ENCODE measurements at regions not wholly inside any gene's neighbourhood (a gene's known extent, or its start where the extent isn't known, plus 50 kb on each side); places are given as distances from the start of the nearest gene placed in this dataset.

DNA sequence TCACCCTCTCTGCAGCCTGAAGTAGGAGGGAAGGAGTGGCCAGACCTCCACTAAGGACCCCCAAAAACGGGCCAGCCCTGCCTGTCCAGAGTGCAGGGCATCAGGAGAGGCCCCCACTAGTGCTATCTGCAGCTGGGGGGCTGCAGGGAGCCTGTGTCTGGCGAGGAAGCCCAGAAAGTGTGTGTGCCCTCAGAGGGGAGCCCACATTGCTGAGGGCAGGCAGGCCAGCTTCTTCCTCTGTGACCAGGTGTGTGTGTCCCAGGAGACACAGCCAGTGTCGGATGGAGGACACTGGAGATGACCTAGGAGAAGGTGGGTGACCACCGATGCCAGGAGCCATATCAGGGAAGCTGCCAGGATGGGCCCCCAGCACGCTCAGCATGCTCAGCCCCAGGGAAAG, 218.7 kb downstream of the IRX2 start:
- DNase-seq (ENCODE audit: low read depth in 2 of 2) = no peak

GRCh38 chr5:2531318-2531717, 220.2 kb downstream of the IRX2 start:
- no peak for DNase-seq (ENCODE audit: low read depth in 2 of 2)

- no peak for DNase-seq (ENCODE audit: low read depth in 2 of 2)
These were observed 220.9 kb downstream of the IRX2 start for GRCh38 chr5:2530609-2531008.

DNA sequence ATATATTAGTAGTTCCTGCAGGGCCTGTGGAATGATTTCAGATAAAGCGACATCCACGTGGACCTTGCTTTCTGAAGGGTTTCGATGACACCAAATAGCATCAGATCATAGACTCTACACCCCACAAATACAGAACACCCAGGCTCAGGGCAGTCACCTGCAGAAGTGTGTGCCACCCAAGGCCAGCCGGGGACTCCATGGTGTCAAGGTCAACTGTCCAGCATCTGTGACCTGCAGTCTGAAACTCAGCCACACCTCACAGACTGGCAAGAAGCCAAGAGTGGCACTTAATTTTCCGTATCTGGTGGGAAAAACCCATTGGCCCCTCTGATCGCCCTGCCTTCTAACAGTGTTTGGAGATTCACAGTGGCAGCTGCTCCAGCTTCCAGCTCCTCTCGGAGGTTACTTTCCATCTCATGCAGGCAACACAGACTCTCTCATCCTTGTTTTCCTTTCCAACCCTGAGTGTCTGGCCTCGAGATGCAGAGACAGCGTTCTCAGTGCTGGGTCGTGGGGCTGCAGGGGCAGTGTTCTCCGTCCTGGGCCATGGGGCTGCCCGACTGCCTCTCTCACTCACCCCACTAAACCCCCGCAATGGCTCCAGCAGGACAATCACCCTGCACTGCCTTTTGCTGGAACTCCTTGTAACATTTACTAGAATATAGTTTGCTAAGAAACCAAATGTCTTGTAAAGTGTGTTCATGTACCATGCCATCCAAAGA, 221.9 kb downstream of the IRX2 start:
- no peak for DNase-seq (ENCODE audit: low read depth in 2 of 2)

GRCh38 chr5:2525351-2525750, 226.1 kb downstream of the IRX2 start:
- no peak for DNase-seq (ENCODE audit: low read depth in 2 of 2)

GRCh38 chr5:2524620-2525019, 226.9 kb downstream of the IRX2 start:
- DNase-seq (ENCODE audit: low read depth in 2 of 2) = no peak

DNA sequence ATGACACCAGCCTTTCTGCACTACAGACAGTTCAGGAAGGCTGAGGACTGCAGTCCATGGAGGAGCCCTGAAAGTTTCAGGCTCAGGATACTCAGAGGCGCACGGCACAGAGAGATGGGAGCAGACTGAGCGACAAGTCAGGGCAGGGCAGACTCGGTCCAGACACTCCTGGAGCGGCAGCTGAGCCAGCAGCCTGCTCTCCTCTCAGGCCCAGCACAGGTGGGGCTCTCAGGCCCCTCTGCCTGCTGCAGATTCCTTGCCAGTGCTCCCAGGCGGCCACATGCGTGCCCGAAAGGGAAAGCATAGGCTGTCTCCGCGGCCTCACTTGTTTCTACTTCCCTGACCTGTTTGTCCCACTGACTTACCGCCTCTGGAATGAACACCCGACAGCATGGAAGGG, 228.3 kb downstream of the IRX2 start:
- DNase-seq (ENCODE audit: low read depth in 2 of 2) = no peak

- no peak for DNase-seq (ENCODE audit: low read depth in 2 of 2)
These were observed 229.1 kb downstream of the IRX2 start for GRCh38 chr5:2522372-2522771.

DNA sequence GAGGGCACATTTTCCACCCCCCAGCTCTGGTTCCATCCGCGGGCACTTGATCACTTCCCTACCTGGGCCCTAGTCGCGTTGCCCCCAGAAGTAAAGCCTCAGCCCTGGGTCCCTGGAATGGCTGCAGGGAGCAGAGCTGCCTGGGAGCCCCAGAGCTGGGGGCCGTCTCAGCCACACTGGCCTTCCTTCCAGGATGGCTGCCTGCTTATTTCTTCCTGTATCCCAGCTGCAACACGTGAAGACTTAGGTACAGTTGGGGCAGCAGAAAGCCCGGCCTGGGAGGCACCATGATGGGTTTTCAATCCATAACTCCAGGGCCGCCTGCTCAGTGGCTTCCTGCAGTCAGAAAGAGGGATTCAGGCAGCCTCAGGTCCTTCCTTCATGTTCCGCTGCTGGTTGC, 232.3 kb downstream of the IRX2 start:
- DNase-seq (ENCODE audit: low read depth in 2 of 2) = no peak

GRCh38 chr5:2517451-2517850, 234.0 kb downstream of the IRX2 start:
- DNase-seq (ENCODE audit: low read depth in 2 of 2) = no peak

- no peak for DNase-seq (ENCODE audit: low read depth in 2 of 2)
These were observed 236.2 kb downstream of the IRX2 start for GRCh38 chr5:2515180-2515764.

DNA sequence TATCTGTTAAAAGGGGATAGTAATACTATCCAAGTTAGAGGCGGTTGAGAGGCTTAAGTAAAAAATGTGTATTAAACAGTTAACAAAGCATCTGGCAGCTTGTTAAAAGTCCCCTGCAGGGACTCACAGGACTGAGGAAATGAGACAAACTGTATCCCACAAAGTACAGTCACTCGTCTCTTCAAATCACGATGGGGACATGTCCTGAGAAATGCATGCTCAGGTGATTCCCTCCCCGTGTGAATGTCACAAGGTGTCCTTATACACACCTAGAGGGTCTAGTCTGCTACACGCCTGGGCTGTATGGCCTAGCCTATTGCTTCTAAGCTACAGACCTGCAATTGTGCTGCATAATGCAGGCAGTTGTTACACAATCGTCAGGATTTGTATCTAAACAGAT, 237.0 kb downstream of the IRX2 start:
- no peak for DNase-seq (ENCODE audit: low read depth in 2 of 2)

GRCh38 chr5:2511706-2512105, 239.8 kb downstream of the IRX2 start:
- DNase-seq (ENCODE audit: low read depth in 2 of 2) = no peak

DNA sequence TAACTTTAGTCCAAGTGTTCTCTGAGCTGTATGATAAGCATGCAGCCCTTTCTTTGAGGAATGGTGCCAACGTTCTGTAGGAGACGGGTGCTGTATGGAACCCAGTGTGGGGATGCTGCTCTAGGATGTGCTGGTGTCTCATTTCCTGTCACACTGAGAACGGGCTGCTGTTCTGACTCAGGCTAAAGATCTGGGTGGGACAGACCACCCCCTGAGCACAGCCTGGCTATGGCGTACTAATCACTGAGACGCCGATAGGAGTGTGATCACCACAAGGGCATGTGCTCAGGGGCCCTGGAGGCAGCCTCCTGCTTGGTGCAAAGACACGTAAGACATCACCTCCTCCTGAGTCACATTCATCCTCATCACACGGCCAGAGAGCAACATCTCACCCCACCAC, 240.4 kb downstream of the IRX2 start:
- DNase-seq (ENCODE audit: low read depth in 2 of 2) = no peak

- DNase-seq (ENCODE audit: low read depth in 2 of 2) = no peak
These were observed 241.9 kb downstream of the IRX2 start for GRCh38 chr5:2509527-2509926.

DNA sequence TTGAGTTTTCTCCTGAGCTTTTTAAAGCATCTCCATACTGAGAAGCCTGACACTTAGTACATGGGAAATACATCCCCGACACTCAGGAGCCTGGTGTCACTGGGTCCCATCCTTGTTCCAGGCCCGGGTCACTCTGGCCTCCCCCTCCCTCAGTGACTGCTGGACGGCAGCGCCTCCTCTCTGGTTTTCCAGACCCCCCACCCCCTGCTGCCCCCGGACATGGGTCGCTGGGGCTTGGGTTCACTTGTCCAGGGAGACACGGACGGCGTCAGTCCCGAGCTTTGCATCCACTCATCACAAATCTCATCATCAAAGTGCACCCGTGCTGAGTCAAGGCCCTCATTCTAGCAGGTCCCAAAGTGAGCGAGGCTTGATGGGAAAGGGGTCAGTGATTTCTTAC, 243.0 kb downstream of the IRX2 start:
- DNase-seq (ENCODE audit: low read depth in 2 of 2) = no peak

- no peak for DNase-seq (ENCODE audit: low read depth in 2 of 2)
These were observed 243.9 kb downstream of the IRX2 start for GRCh38 chr5:2507611-2508010.

DNA sequence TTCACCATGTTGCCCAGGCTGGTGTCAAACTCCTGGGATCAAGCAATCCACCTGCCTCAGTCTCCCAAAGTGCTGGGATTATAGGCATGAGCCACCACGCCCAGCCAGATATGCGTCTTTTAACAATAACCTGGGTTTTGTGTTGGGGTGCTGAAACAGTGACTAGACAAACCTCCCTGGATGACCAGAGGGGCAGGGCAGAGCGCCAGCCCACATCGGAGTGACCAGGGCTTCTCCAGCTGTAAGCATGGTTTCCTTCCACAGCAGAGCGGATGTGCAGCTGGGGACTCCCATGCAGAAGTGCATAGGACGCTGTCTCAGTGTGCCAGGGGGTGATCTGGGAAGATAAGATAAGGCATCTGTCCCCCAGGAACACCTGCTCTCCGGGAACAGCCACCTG, 244.9 kb downstream of the IRX2 start:
- no peak for DNase-seq (ENCODE audit: low read depth in 2 of 2)

GRCh38 chr5:2505217-2505616, 246.3 kb downstream of the IRX2 start:
- no peak for DNase-seq (ENCODE audit: low read depth in 2 of 2)

GRCh38 chr5:2502970-2503594, 248.4 kb downstream of the IRX2 start:
- no peak for DNase-seq (ENCODE audit: low read depth in 2 of 2)

GRCh38 chr5:2499917-2500316, 251.6 kb downstream of the IRX2 start:
- no peak for DNase-seq (ENCODE audit: low read depth in 2 of 2)

DNA sequence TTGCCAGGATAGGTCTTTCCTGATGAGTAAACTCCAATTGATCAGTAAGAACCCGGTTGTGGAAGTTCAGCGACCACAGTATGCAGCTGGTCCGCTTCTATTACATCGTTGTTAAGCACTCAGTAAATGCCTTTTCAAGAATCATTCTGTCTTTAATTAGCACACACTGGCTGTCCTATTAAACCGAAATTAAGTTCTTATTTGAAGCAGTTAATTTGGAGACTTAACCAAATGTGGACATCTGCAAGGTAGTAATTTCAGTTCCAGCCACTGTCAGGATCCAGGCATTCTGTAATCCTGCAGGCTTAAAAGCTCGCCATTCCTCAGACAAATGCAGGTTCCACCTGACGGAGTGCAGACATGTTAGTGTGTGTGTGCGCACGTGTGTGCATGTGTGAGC, 254.6 kb downstream of the IRX2 start:
- no peak for DNase-seq (ENCODE audit: low read depth in 2 of 2)

- no peak for DNase-seq (ENCODE audit: low read depth in 2 of 2)
These were observed 255.4 kb downstream of the IRX2 start for GRCh38 chr5:2496126-2496525.
